GM23338 (cell line): ENCODE measurements at regions not wholly inside any gene's neighbourhood (a gene's known extent, or its start where the extent isn't known, plus 50 kb on each side); places are given as distances from the start of the nearest gene placed in this dataset.

Experiments used
- ATAC-seq: fragments of 200-7000 bp; cut with Tn5 transposase; 3 replicates; pipeline ENCODE4 v1.9.1; 2020
- DNase-seq: peaks from one replicate; pipeline ENCODE4 v3.0.0-alpha.2; 2015; ENCODE audit warnings: low spot score
- H2AFZ ChIP-seq: fragments of 200-600 bp; sonication (generic); 2 replicates; pipeline ENCODE4 v1.8.0; 2016; ENCODE audit warnings: antibody characterized with exemption, mild to moderate bottlenecking, moderate library complexity
- H3F3A ChIP-seq: fragments of 200-600 bp; sonication (generic); replicated peaks from 2 replicates; pipeline ENCODE4 v1.8.0; 2017; ENCODE audit warnings: antibody characterized with exemption, mixed run types, low read depth
- H3K27ac ChIP-seq: fragments of 200-600 bp; sonication (generic); 2 replicates; pipeline ENCODE4 v1.6.1; 2016; ENCODE audit warnings: low read depth
- H3K27me3 ChIP-seq: fragments of 200-600 bp; sonication (generic); 2 replicates; pipeline ENCODE4 v1.8.0; 2016; ENCODE audit warnings: mild to moderate bottlenecking, mixed run types, moderate library complexity; ENCODE audit not compliant: insufficient read depth
- H3K36me3 ChIP-seq: fragments of 200-600 bp; sonication (generic); 2 replicates; pipeline ENCODE4 v1.8.0; 2016; ENCODE audit warnings: mild to moderate bottlenecking; ENCODE audit not compliant: insufficient read depth
- H3K4me1 ChIP-seq: fragments of 200-600 bp; sonication (generic); 2 replicates; pipeline ENCODE4 v1.8.0; 2016; ENCODE audit warnings: mild to moderate bottlenecking, moderate library complexity; ENCODE audit not compliant: insufficient read depth
- H3K4me2 ChIP-seq: fragments of 200-600 bp; sonication (generic); 2 replicates; pipeline ENCODE4 v1.7.1; 2017; ENCODE audit warnings: mixed run types
- H3K4me3 ChIP-seq: fragments of 200-600 bp; sonication (generic); 2 replicates; pipeline ENCODE4 v1.6.1; 2016; ENCODE audit warnings: mixed run types
- H3K79me2 ChIP-seq: fragments of 200-600 bp; sonication (generic); replicated peaks from 2 replicates; pipeline ENCODE4 v1.8.0; 2017; ENCODE audit warnings: mild to moderate bottlenecking; ENCODE audit not compliant: insufficient read depth
- H3K9me2 ChIP-seq: fragments of 200-600 bp; sonication (generic); 2 replicates; pipeline ENCODE4 v1.8.0; 2017; ENCODE audit not compliant: insufficient read depth
- H4K20me1 ChIP-seq: fragments of 200-600 bp; sonication (generic); replicated peaks from 2 replicates; pipeline ENCODE4 v1.8.0; 2017; ENCODE audit warnings: mild to moderate bottlenecking; ENCODE audit not compliant: insufficient read depth
- H3K27ac Mint-ChIP-seq: 2 replicates; pipeline ENCODE4 v1.8.0; 2020; ENCODE audit warnings: inconsistent platforms, mild to moderate bottlenecking, moderate library complexity, mixed read lengths
- H3K27me3 Mint-ChIP-seq: 3 replicates; pipeline ENCODE4 v1.8.0; 2022; ENCODE audit warnings: low read depth, mild to moderate bottlenecking, moderate library complexity, mixed read lengths, inconsistent platforms; ENCODE audit not compliant: insufficient read depth, poor library complexity
- H3K36me3 Mint-ChIP-seq: 3 replicates; pipeline ENCODE4 v1.8.0; 2021; ENCODE audit warnings: low read depth, mild to moderate bottlenecking, inconsistent platforms, moderate library complexity, mixed read lengths
- H3K4me1 Mint-ChIP-seq: 3 replicates; pipeline ENCODE4 v1.8.0; 2020; ENCODE audit warnings: mild to moderate bottlenecking, inconsistent platforms, mixed read lengths
- H3K4me3 Mint-ChIP-seq: 3 replicates; pipeline ENCODE4 v1.8.0; 2021; ENCODE audit warnings: moderate library complexity, mild to moderate bottlenecking, inconsistent platforms, mixed read lengths
- H3K9me3 Mint-ChIP-seq: 3 replicates; pipeline ENCODE4 v1.8.0; 2020; ENCODE audit warnings: moderate library complexity, mild to moderate bottlenecking, inconsistent platforms, mixed read lengths
- CREB1 ChIP-seq: fragments of 250-450 bp; sonication (Bioruptor Pico); IDR thresholded peaks from 2 replicates; pipeline ENCODE4 v1.5.0; 2020; ENCODE audit warnings: low read depth, mild to moderate bottlenecking, moderate library complexity
- CTCF ChIP-seq, 2 experiments: fragments of 200-600 bp in 1 of 2; sonication (generic) in 1 of 2; conservative IDR thresholded peaks; 2 replicates each; pipeline versions ENCODE4 v1.5.1 to v1.6.1; 2016 to 2017; ENCODE audit warnings: antibody characterized with exemption in 2 of 2, low read depth in 2 of 2, mild to moderate bottlenecking in 2 of 2, moderate library complexity in 1 of 2
- ETS1 ChIP-seq: IDR thresholded peaks from 2 replicates; pipeline ENCODE4 v1.6.1; 2016; ENCODE audit warnings: antibody characterized with exemption
- EZH2 ChIP-seq: fragments of 200-600 bp; sonication (generic); IDR thresholded peaks from one replicate; pipeline ENCODE4 v1.8.0; 2017; ENCODE audit warnings: antibody characterized with exemption, mild to moderate bottlenecking, low read depth; ENCODE audit not compliant: unreplicated experiment
- EZH2phosphoT487 ChIP-seq: fragments of 200-600 bp; sonication (generic); IDR thresholded peaks from one replicate; pipeline ENCODE4 v1.8.1; 2018; ENCODE audit warnings: antibody characterized with exemption; ENCODE audit not compliant: unreplicated experiment
- JUNB ChIP-seq: IDR thresholded peaks from one replicate; pipeline ENCODE4 v1.6.1; 2016; ENCODE audit warnings: antibody characterized with exemption; ENCODE audit not compliant: unreplicated experiment
- POLR2AphosphoS5 ChIP-seq: IDR thresholded peaks from 2 replicates; pipeline ENCODE4 v1.6.1; 2016; ENCODE audit warnings: antibody characterized with exemption, low read depth
- STAT1 ChIP-seq: IDR thresholded peaks from one replicate; pipeline ENCODE4 v1.6.1; 2016; ENCODE audit warnings: antibody characterized with exemption; ENCODE audit not compliant: unreplicated experiment
- ZNF114 ChIP-seq: fragments of 250-450 bp; sonication (Bioruptor Pico); IDR thresholded peaks from 2 replicates; pipeline ENCODE4 v1.5.0; 2020; ENCODE audit warnings: mild to moderate bottlenecking, moderate library complexity
- ZNF331 ChIP-seq: fragments of 250-450 bp; sonication (Bioruptor Pico); IDR thresholded peaks from 2 replicates; pipeline ENCODE4 v1.5.0; 2020; ENCODE audit warnings: low read depth, mild to moderate bottlenecking, moderate library complexity
- TF ChIP-seq, protein P1 (sequence below): fragments of 250-450 bp; sonication (Bioruptor Pico); IDR thresholded peaks from 2 replicates; pipeline ENCODE4 v1.5.0; 2020; ENCODE audit warnings: mild to moderate bottlenecking, moderate library complexity

- TF ChIP-seq ETS1, result no peak
- TF ChIP-seq JUNB, result no peak
- no peak for TF ChIP-seq CTCF (conservative IDR thresholded peaks at IDR 0.05; ENCODE audit: low read depth in 2 of 2)
- TF ChIP-seq ZNF114 (CRISPR knock-in tag), result no peak
- TF ChIP-seq CREB1 (CRISPR knock-in tag), result no peak
These were observed 117.8 kb downstream of the C11orf91 start (continued) for GRCh38 chr11:33582636-33583325.

DNA sequence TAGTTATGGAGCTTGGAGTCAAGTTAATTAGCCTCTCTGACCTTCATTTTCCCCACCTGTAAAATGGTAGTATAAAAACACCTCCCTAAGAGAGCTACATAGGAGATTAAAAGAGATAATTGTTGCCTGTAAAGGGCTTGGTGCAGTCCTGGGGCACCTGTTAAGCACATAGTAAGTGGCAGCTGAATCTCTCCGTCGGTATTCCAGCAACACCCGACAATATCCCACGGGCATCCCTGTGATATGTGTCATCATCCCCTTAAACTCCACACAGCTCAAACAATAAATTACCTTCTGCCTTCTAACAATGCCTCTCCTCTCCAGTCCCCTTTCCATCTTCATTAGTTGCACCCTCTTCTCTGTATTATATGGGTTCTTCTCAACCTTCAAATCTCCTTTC, 121.5 kb downstream of the C11orf91 start:
- H3K4me2 ChIP-seq, result no peak overlapping the region
- no peak overlapping the region for H2AFZ ChIP-seq
- Mint-ChIP-seq H3K27me3 (no peaks in the 10 kb centered on the region), H3K4me1 (no peaks in the 10 kb centered on the region), H3K4me3 (no peak overlapping the region), H3K9me3 (no peaks in the 10 kb centered on the region), H3K27ac (no peak overlapping the region), H3K36me3 (no peaks in the 10 kb centered on the region)
- H3K27me3 ChIP-seq, result no peaks in the 10 kb centered on the region
- H3K27ac ChIP-seq, result no peak overlapping the region
- H3K79me2 ChIP-seq, result no peaks in the 10 kb centered on the region
- no peaks in the 10 kb centered on the region; the same call in 1 of the 2 replicates for H3K4me1 ChIP-seq
- ATAC-seq (no peak), DNase-seq (no peak)
- no peaks in the 10 kb centered on the region; the same call in 1 of the 2 replicates for H3K36me3 ChIP-seq
- peaks cover 9% of the 10 kb centered on the region; the same call in 1 of the 2 replicates for H3K9me2 ChIP-seq
- H4K20me1 ChIP-seq, result no peaks in the 10 kb centered on the region
- H3K4me3 ChIP-seq, result no peak overlapping the region
- H3F3A ChIP-seq, result no peaks in the 10 kb centered on the region
- no peak for TF ChIP-seq ZNF331
- TF ChIP-seq CTCF (conservative IDR thresholded peaks at IDR 0.05; ENCODE audit: low read depth in 2 of 2), result no peak
- no peak for TF ChIP-seq JUNB
- no peak for TF ChIP-seq EZH2phosphoT487
- no peak for TF ChIP-seq EZH2
- TF ChIP-seq POLR2AphosphoS5, result no peak
- TF ChIP-seq, protein P1, sequence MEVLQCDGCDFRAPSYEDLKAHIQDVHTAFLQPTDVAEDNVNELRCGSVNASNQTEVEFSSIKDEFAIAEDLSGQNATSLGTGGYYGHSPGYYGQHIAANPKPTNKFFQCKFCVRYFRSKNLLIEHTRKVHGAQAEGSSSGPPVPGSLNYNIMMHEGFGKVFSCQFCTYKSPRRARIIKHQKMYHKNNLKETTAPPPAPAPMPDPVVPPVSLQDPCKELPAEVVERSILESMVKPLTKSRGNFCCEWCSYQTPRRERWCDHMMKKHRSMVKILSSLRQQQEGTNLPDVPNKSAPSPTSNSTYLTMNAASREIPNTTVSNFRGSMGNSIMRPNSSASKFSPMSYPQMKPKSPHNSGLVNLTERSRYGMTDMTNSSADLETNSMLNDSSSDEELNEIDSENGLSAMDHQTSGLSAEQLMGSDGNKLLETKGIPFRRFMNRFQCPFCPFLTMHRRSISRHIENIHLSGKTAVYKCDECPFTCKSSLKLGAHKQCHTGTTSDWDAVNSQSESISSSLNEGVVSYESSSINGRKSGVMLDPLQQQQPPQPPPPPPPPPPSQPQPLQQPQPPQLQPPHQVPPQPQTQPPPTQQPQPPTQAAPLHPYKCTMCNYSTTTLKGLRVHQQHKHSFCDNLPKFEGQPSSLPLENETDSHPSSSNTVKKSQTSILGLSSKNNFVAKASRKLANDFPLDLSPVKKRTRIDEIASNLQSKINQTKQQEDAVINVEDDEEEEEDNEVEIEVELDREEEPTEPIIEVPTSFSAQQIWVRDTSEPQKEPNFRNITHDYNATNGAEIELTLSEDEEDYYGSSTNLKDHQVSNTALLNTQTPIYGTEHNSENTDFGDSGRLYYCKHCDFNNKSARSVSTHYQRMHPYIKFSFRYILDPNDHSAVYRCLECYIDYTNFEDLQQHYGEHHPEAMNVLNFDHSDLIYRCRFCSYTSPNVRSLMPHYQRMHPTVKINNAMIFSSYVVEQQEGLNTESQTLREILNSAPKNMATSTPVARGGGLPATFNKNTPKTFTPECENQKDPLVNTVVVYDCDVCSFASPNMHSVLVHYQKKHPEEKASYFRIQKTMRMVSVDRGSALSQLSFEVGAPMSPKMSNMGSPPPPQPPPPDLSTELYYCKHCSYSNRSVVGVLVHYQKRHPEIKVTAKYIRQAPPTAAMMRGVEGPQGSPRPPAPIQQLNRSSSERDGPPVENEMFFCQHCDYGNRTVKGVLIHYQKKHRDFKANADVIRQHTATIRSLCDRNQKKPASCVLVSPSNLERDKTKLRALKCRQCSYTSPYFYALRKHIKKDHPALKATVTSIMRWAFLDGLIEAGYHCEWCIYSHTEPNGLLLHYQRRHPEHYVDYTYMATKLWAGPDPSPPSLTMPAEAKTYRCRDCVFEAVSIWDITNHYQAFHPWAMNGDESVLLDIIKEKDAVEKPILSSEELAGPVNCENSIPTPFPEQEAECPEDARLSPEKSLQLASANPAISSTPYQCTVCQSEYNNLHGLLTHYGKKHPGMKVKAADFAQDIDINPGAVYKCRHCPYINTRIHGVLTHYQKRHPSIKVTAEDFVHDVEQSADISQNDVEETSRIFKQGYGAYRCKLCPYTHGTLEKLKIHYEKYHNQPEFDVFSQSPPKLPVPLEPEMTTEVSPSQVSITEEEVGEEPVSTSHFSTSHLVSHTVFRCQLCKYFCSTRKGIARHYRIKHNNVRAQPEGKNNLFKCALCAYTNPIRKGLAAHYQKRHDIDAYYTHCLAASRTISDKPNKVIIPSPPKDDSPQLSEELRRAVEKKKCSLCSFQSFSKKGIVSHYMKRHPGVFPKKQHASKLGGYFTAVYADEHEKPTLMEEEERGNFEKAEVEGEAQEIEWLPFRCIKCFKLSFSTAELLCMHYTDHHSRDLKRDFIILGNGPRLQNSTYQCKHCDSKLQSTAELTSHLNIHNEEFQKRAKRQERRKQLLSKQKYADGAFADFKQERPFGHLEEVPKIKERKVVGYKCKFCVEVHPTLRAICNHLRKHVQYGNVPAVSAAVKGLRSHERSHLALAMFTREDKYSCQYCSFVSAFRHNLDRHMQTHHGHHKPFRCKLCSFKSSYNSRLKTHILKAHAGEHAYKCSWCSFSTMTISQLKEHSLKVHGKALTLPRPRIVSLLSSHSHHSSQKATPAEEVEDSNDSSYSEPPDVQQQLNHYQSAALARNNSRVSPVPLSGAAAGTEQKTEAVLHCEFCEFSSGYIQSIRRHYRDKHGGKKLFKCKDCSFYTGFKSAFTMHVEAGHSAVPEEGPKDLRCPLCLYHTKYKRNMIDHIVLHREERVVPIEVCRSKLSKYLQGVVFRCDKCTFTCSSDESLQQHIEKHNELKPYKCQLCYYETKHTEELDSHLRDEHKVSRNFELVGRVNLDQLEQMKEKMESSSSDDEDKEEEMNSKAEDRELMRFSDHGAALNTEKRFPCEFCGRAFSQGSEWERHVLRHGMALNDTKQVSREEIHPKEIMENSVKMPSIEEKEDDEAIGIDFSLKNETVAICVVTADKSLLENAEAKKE (CRISPR knock-in tag), result no peak
- TF ChIP-seq ZNF114 (CRISPR knock-in tag), result no peak
- no peak for TF ChIP-seq ETS1
- no peak for TF ChIP-seq STAT1
